HEK293 (cell line): ENCODE measurements at regions not wholly inside any gene's neighbourhood (a gene's known extent, or its start where the extent isn't known, plus 50 kb on each side); places are given as distances from the start of the nearest gene placed in this dataset.

ENCODE experiments used
- CTCF ChIA-PET: fragments of 350-600 bp; formaldehyde crosslinking; extraction: SDS; loops from one replicate; lab custom pipeline; 2021; ENCODE audit warnings: antibody characterized with exemption; lab: Yijun Ruan, JAX
- POLR2A ChIA-PET: fragments of 300-600 bp; formaldehyde crosslinking; extraction: SDS; loops from one replicate; lab custom pipeline; 2020; ENCODE audit warnings: antibody characterized with exemption, inconsistent platforms; lab: Yijun Ruan, JAX
- H3K27ac ChIP-seq: fragments of 200-500 bp; sonication (Bioruptor generic); 2 replicates; pipeline ENCODE4 v1.5.1; 2014; ENCODE audit warnings: low read depth, low read length, control low read depth, inconsistent platforms; ENCODE audit errors: extremely low read depth
- H3K36me3 ChIP-seq, 2 experiments: fragments of 200-500 bp in 1 of 2; sonication (Bioruptor generic) in 1 of 2; 1 replicate in 1 of 2; 2 replicates in 1 of 2; pipeline ENCODE4 v1.5.1; 2014 to 2017; ENCODE audit warnings: inconsistent platforms in 2 of 2, low read length in 2 of 2; ENCODE audit not compliant: control insufficient read depth in 2 of 2, insufficient read depth in 1 of 2
- H3K4me1 ChIP-seq: fragments of 200-500 bp; sonication (Bioruptor generic); 2 replicates; pipeline ENCODE4 v1.5.1; 2014; ENCODE audit warnings: mild to moderate bottlenecking, low read length, inconsistent platforms; ENCODE audit not compliant: control insufficient read depth, insufficient read depth
- H3K4me3 ChIP-seq: 2 replicates; pipeline ENCODE4 v1.5.1; 2011; ENCODE audit warnings: low read depth, mild to moderate bottlenecking, control low read depth, low read length, moderate library complexity
- H3K9me3 ChIP-seq: fragments of 200-500 bp; sonication (Bioruptor generic); 2 replicates; pipeline ENCODE4 v1.5.1; 2014; ENCODE audit warnings: low read depth, low read length, inconsistent platforms; ENCODE audit not compliant: control insufficient read depth, insufficient read depth
- ATF2 ChIP-seq: fragments of 450-650 bp; formaldehyde crosslinking; IDR thresholded peaks from 2 replicates; pipeline ENCODE4 v1.5.1; 2016; ENCODE audit warnings: missing biosample characterization, missing genetic modification characterization, low read depth
- BCL11B ChIP-seq: fragments of 450-650 bp; formaldehyde crosslinking; IDR thresholded peaks from 2 replicates; pipeline ENCODE4 v1.5.1; 2016; ENCODE audit warnings: low read depth, missing biosample characterization, missing genetic modification characterization
- KLF7 ChIP-seq: fragments of 450-650 bp; formaldehyde crosslinking; IDR thresholded peaks from 2 replicates; pipeline ENCODE4 v1.5.1; 2016; ENCODE audit warnings: missing biosample characterization, missing genetic modification characterization, borderline replicate concordance
- KLF9 ChIP-seq: fragments of 450-650 bp; formaldehyde crosslinking; IDR thresholded peaks from 2 replicates; pipeline ENCODE4 v1.5.1; 2016; ENCODE audit warnings: missing biosample characterization, missing genetic modification characterization, low read depth
- ZNF114 ChIP-seq: fragments of 450-650 bp; formaldehyde crosslinking; IDR thresholded peaks from 2 replicates; pipeline ENCODE4 v1.5.0; 2017; ENCODE audit warnings: missing biosample characterization, missing genetic modification characterization
- ZNF169 ChIP-seq: fragments of 450-650 bp; formaldehyde crosslinking; IDR thresholded peaks from 2 replicates; pipeline ENCODE4 v1.5.1; 2016; ENCODE audit warnings: missing biosample characterization, missing genetic modification characterization
- ZNF18 ChIP-seq: fragments of 450-650 bp; formaldehyde crosslinking; IDR thresholded peaks from 2 replicates; pipeline ENCODE4 v1.5.1; 2016; ENCODE audit warnings: missing biosample characterization, missing genetic modification characterization
- ZNF24 ChIP-seq: fragments of 450-650 bp; formaldehyde crosslinking; IDR thresholded peaks from 2 replicates; pipeline ENCODE4 v1.5.1; 2016; ENCODE audit warnings: missing biosample characterization, missing genetic modification characterization
- ZNF274 ChIP-seq, 2 experiments: fragments of 200-500 bp in 1 of 2; fragments of 450-650 bp in 1 of 2; sonication (Bioruptor generic) in 1 of 2; formaldehyde crosslinking in 1 of 2; IDR thresholded peaks; 2 replicates each; pipeline versions ENCODE4 v1.5.1 to v1.6.1; 2014 to 2016; ENCODE audit warnings: borderline replicate concordance in 1 of 2, inconsistent platforms in 1 of 2, low read length in 1 of 2, missing biosample characterization in 1 of 2, missing genetic modification characterization in 1 of 2
- ZNF311 ChIP-seq: fragments of 450-650 bp; formaldehyde crosslinking; IDR thresholded peaks from 2 replicates; pipeline ENCODE4 v1.5.1; 2017; ENCODE audit warnings: missing biosample characterization, missing genetic modification characterization, borderline replicate concordance
- ZNF324 ChIP-seq: fragments of 450-650 bp; formaldehyde crosslinking; IDR thresholded peaks from 2 replicates; pipeline ENCODE4 v1.5.1; 2016; ENCODE audit warnings: missing biosample characterization, missing genetic modification characterization
- ZNF354C ChIP-seq: fragments of 450-650 bp; formaldehyde crosslinking; IDR thresholded peaks from 2 replicates; pipeline ENCODE4 v1.5.1; 2016; ENCODE audit warnings: missing biosample characterization, missing genetic modification characterization, low read depth, borderline replicate concordance
- ZNF501 ChIP-seq: fragments of 450-650 bp; formaldehyde crosslinking; IDR thresholded peaks from 2 replicates; pipeline ENCODE4 v1.5.1; 2016; ENCODE audit warnings: missing biosample characterization, missing genetic modification characterization
- ZNF529 ChIP-seq: fragments of 450-650 bp; formaldehyde crosslinking; IDR thresholded peaks from 2 replicates; pipeline ENCODE4 v1.5.1; 2017; ENCODE audit warnings: missing genetic modification characterization, missing biosample characterization; ENCODE audit not compliant: insufficient replicate concordance
- ZNF585B ChIP-seq: fragments of 450-650 bp; formaldehyde crosslinking; IDR thresholded peaks from 2 replicates; pipeline ENCODE4 v1.5.1; 2016; ENCODE audit warnings: missing biosample characterization, missing genetic modification characterization
- ZNF624 ChIP-seq: fragments of 450-650 bp; formaldehyde crosslinking; IDR thresholded peaks from 2 replicates; pipeline ENCODE4 v1.5.1; 2017; ENCODE audit warnings: missing biosample characterization, missing genetic modification characterization
- ZNF660 ChIP-seq: fragments of 450-650 bp; IDR thresholded peaks from 2 replicates; pipeline ENCODE4 v1.5.1; 2018; ENCODE audit warnings: missing biosample characterization, mild to moderate bottlenecking, missing genetic modification characterization
- ZNF692 ChIP-seq: fragments of 450-650 bp; formaldehyde crosslinking; IDR thresholded peaks from 2 replicates; pipeline ENCODE4 v1.5.1; 2016; ENCODE audit warnings: missing biosample characterization, missing genetic modification characterization
- ZNF701 ChIP-seq: fragments of 450-650 bp; formaldehyde crosslinking; IDR thresholded peaks from 2 replicates; pipeline ENCODE4 v1.5.1; 2016; ENCODE audit warnings: missing biosample characterization, missing genetic modification characterization
- TF ChIP-seq, protein P1 (sequence below): fragments of 450-650 bp; formaldehyde crosslinking; IDR thresholded peaks from 2 replicates; pipeline ENCODE4 v1.5.1; 2016; ENCODE audit warnings: missing biosample characterization, missing genetic modification characterization
- TF ChIP-seq, protein P2 (sequence below): fragments of 450-650 bp; IDR thresholded peaks from 2 replicates; pipeline ENCODE4 v1.5.1; 2018; ENCODE audit warnings: missing biosample characterization, mild to moderate bottlenecking, missing genetic modification characterization

DNA sequence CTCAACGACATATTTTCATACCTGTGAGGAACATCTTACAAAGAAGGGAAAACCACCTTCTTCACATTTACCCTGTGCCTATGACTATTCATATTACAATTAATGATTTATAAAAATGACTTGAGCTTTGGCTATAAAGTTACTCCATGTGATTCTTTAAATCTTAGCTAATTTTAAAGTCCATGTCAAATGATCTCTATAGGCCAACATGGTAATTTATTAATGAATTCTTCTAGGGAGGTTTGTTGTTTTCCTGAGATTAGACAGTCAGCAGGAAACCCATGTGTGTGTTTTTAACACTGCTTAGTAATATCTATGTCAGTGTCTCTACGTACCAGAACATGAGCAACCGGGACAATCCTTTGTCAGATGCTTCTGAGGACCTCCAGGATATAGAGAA is 307.3 kb downstream of the IPMK start:
- TF ChIP-seq, protein P1, sequence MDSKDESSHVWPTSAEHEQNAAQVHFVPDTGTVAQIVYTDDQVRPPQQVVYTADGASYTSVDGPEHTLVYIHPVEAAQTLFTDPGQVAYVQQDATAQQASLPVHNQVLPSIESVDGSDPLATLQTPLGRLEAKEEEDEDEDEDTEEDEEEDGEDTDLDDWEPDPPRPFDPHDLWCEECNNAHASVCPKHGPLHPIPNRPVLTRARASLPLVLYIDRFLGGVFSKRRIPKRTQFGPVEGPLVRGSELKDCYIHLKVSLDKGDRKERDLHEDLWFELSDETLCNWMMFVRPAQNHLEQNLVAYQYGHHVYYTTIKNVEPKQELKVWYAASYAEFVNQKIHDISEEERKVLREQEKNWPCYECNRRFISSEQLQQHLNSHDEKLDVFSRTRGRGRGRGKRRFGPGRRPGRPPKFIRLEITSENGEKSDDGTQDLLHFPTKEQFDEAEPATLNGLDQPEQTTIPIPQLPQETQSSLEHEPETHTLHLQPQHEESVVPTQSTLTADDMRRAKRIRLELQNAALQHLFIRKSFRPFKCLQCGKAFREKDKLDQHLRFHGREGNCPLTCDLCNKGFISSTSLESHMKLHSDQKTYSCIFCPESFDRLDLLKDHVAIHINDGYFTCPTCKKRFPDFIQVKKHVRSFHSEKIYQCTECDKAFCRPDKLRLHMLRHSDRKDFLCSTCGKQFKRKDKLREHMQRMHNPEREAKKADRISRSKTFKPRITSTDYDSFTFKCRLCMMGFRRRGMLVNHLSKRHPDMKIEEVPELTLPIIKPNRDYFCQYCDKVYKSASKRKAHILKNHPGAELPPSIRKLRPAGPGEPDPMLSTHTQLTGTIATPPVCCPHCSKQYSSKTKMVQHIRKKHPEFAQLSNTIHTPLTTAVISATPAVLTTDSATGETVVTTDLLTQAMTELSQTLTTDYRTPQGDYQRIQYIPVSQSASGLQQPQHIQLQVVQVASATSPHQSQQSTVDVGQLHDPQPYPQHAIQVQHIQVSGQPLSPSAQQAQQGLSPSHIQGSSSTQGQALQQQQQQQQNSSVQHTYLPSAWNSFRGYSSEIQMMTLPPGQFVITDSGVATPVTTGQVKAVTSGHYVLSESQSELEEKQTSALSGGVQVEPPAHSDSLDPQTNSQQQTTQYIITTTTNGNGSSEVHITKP = no peak
- TF ChIP-seq, protein P2, sequence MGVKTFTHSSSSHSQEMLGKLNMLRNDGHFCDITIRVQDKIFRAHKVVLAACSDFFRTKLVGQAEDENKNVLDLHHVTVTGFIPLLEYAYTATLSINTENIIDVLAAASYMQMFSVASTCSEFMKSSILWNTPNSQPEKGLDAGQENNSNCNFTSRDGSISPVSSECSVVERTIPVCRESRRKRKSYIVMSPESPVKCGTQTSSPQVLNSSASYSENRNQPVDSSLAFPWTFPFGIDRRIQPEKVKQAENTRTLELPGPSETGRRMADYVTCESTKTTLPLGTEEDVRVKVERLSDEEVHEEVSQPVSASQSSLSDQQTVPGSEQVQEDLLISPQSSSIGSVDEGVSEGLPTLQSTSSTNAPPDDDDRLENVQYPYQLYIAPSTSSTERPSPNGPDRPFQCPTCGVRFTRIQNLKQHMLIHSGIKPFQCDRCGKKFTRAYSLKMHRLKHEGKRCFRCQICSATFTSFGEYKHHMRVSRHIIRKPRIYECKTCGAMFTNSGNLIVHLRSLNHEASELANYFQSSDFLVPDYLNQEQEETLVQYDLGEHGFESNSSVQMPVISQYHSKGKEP = no peak
- TF ChIP-seq ZNF324 (tag by site-specific recombination) (no peak), ATF2 (tag by site-specific recombination) (no peak), KLF9 (tag by site-specific recombination) (no peak), ZNF624 (no peak), ZNF501 (tag by site-specific recombination) (no peak), ZNF274 (IDR thresholded peaks at IDR 0.05; ENCODE audit: low read length) (no peak), ZNF274 (tag by site-specific recombination; IDR thresholded peaks at IDR 0.05; ENCODE audit: borderline replicate concordance) (no peak), ZNF24 (tag by site-specific recombination) (no peak), ZNF660 (tag by site-specific recombination) (no peak), ZNF701 (tag by site-specific recombination) (no peak), ZNF169 (tag by site-specific recombination) (no peak)
- no peaks in the 10 kb centered on the region for H3K4me1 ChIP-seq
- H3K36me3 ChIP-seq = no peaks in the 10 kb centered on the region
- no peak overlapping the region for H3K27ac ChIP-seq
- ChIA-PET POLR2A (no interaction called here), CTCF (interaction anchor here (0.6 kb wide), 1 partner anchor 103 kb away, joined by 4 read pairs; no protein-coding TSS in a partner anchor)
- H3K4me3 ChIP-seq = no peak overlapping the region
- H3K9me3 ChIP-seq = no peaks in the 10 kb centered on the region

GRCh38 chr10:57959318-57960006 is 308.2 kb downstream of the IPMK start:
- POLR2A ChIA-PET = no interaction called here

More at GRCh38 chr10:57959318-57960006, 308.2 kb downstream of the IPMK start:
- TF ChIP-seq ZNF114 (tag by site-specific recombination) (no peak), ZNF354C (no peak), ZNF169 (tag by site-specific recombination) (no peak), ZNF311 (tag by site-specific recombination) (no peak), ZNF701 (tag by site-specific recombination) (no peak), ZNF692 (tag by site-specific recombination) (no peak), ZNF529 (tag by site-specific recombination) (no peak), KLF7 (no peak), BCL11B (tag by site-specific recombination) (no peak), ZNF18 (tag by site-specific recombination) (no peak), ZNF585B (no peak)
- TF ChIP-seq, all 188 proteins: peak for 0
- Histone ChIP-seq H3K4me3 (no peak overlapping the region), H3K9me3 (no peaks in the 10 kb centered on the region), H3K4me1 (no peaks in the 10 kb centered on the region), H3K36me3 (no peaks in the 10 kb centered on the region), H3K27ac (no peak overlapping the region)
- CTCF ChIA-PET = interaction anchor here (0.6 kb wide), 1 partner anchor 102 kb away, joined by 4 read pairs; no protein-coding TSS in a partner anchor
